GM10266 (cell line): ENCODE measurements at regions not wholly inside any gene's neighbourhood (a gene's known extent, or its start where the extent isn't known, plus 50 kb on each side); places are given as distances from the start of the nearest gene placed in this dataset.

Source experiments
- DNase-seq: peaks from one replicate; pipeline ENCODE4 v3.0.0; 2012; ENCODE audit errors: extremely low spot score
- CTCF ChIP-seq: IDR thresholded peaks from 2 replicates; pipeline ENCODE4 v1.5.1; 2012; ENCODE audit warnings: mild to moderate bottlenecking, low read depth; ENCODE audit not compliant: control insufficient read depth, insufficient read depth; ENCODE audit errors: missing control alignments

DNA sequence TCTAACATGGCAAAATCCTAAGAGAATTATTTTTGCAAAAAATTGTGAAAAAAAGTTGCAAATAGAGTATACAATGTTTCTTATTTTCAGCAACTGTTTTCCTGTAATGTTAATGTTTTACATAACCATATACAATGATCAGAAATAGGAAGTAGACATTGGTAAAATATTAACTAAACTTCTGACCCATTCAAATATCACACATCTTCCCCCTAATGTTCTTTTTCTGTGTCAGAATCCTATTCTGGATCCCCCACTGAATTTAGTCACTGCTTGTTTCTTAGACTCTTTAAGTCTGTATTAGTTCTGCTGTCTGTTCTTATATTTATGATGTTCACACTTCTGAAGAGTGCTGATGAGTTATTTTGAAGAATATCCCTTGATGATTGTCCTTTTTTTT, 62.0 kb downstream of the HFE start:
- DNase-seq: no peak
- TF ChIP-seq CTCF: no peak

DNA sequence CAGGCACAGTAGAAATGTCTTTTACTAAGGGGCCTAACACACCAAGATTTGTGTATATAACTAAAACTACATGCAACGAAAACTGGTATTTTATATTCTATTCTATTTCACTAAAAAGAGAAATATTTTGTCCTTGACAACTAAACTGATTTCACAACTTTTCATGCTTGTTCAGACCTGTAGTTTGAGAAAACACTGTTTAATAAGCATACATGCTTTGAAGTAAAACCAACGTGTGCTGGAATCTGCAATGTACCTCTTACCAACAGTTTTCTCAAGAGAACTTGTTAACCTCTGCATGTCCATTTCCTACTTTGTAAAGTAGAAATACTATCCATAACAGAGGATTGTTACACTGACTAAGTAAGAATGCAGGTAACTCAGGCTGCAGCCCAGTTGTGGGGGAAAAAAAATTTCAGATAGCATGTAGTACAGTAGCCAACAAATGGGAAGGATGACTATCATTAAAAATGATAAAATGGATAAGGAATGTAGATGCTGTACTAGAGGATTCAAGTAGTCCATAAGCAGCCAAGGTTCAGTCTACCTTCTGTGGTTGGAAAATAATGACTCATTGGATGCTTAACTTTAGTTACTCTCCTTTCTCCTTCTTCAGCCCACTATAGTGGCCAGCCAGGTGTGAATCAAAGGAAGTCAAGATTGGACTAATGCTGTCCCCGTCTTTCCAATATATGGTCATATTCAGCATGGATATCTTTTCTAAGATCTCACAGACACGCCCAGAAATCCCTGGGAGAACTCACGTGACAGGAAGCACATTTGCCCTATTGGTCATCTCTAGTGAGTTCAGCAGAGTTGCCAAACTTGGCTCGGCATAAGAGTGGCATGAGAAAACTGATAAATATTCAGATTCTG, 65.2 kb downstream of the HFE start:
- no peak for DNase-seq
- no peak for TF ChIP-seq CTCF

GRCh38 chr6:26155061-26155930, 68.1 kb downstream of the HFE start:
- TF ChIP-seq CTCF: no peak
- no peak for DNase-seq

DNA sequence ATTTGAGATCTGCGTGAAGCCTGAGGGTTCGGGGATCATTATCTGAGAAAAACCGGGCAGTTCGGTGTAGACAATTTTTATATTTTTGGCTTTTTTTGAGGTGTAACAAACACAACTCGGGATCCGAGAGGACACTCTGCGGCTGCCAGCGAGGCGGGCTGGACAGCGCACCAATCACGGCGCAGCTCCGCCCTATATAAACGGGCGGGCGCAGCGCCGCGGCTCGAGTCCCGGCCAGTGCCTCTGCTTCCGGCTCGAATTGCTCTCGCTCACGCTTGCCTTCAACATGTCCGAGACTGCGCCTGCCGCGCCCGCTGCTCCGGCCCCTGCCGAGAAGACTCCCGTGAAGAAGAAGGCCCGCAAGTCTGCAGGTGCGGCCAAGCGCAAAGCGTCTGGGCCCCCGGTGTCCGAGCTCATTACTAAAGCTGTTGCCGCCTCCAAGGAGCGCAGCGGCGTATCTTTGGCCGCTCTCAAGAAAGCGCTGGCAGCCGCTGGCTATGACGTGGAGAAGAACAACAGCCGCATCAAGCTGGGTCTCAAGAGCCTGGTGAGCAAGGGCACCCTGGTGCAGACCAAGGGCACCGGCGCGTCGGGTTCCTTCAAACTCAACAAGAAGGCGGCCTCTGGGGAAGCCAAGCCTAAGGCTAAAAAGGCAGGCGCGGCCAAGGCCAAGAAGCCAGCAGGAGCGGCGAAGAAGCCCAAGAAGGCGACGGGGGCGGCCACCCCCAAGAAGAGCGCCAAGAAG, 69.0 kb downstream of the HFE start:
- TF ChIP-seq CTCF: no peak
- DNase-seq: peak; percentile 84

GRCh38 chr6:26156850-26157250, 69.6 kb downstream of the HFE start:
- DNase-seq: no peak
- TF ChIP-seq CTCF: no peak

DNA sequence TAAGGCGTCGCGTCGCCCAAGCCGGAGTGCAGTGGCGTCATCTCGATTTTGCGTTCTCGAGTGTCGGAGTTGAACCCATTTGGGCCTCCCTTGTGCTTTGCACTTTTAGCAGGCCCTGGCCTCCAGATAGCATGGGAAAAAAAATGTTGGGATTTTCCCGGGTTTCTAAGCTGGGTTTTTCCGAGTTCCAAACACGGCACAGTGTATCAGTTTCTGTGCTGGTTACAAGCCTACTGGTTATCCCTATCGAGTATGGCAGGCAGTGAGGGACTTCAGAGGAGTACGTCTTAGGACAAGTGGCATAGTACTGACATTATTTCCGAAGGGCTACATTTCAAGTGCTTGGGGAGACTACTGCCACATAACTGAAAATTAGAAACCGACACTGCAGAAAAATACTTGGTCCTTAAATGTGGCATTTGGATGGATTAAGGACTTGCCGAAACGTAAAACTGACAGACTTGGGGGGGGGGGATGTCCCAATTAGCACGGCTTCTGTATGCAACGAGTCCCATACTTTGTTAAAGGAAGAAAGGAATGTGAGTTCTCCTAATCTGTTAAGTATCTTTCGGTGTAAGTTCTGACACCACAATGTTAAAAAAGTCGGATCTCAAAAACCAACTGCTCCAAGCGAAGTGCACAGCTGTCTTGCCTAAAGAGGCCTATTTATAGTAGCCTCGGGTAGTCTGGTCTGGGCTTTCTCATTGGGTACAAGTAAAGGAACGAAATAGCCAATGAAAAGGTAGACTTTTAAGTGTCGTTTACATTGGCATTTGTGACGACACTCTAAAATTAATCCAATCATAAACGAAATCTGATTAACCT, 70.2 kb downstream of the HFE start:
- no peak for TF ChIP-seq CTCF
- peak; percentile 84 for DNase-seq
